ENCODE measurements at regions not wholly inside any gene's neighbourhood (a gene's known extent, or its start where the extent isn't known, plus 50 kb on each side); places are given as distances from the start of the nearest gene placed in this dataset.

DNA sequence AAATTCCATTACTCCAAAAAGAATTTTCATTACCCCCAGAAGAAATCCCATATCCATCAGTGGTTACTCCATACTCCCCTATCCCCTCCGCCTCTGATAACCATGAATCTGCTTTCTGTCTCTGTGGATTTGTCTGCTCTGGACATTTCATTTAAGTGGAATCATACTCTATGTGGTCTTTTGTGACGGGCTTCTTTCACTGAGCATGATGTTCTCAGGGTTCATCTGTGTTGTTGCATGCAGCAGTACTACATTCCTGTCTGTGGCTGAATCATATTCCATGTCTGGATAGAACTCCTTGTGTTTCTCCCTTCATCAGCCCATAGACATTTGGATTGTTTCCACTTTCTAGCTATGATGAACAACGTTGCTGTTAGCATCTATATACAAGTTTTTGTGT lies 59.5 kb upstream of the IRX3 start:
- ATAC-seq (replicated peaks; ENCODE audit: extremely low read depth, poor library complexity, severe bottlenecking) = no peak
- Mint-ChIP-seq H3K27me3 (peaks cover 71% of the 10 kb centered on the region), H3K36me3 (ENCODE audit: insufficient read depth) (no peaks in the 10 kb centered on the region), H3K4me3 (no peak overlapping the region), H3K27ac (ENCODE audit: low read depth) (no peak overlapping the region), H3K4me1 (no peaks in the 10 kb centered on the region), H3K9me3 (no peaks in the 10 kb centered on the region)
- DNase-seq (ENCODE audit: low spot score in 2 of 2) = no peak

DNA sequence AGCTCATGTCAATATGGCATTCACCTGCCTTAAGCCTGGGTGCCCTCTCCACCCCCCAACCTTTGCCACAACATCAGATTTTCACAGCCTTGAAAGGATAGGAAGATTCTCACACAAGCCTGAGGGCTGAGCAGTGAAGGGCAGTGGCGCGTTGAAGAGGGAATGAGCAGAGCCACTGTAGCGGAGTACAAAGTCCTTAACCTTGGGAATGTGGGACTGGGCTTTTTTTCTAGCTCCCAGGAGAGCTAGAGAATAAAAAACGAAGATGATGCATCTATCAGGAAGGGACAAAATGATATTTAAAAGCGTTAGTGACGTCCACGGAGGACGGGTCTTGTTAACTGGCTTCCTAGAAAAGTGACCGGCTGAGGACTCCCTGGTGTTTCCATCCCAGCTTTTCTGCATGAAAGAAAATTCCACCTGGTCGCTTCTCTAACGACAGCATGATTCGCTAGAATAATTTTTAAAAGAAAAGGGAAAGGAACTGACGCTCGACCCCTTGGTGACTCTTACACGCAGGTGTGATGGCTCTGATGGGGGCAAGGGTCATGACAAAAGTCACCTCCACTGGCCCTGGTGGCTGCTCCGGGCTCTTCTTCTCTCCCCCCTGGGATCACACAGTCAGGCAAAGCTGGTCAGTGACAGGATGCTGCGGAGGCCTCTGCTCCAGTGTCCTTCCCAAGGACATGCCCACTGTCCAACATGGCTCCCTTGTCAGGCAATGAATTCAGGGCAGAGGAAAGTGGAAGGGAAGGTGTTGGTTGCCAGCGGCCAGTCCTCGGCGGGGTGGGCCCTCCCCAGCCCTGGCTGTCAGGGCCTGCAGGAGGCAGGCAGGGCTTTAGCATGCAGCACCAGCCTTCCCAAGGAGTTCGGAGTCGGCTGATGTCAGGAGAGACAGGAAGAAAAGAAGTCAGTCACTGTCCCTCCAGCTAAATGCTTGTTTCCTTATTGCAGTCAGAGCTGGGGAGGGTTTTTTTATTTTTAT lies 58.4 kb upstream of the IRX3 start:
- Mint-ChIP-seq H3K27ac (ENCODE audit: low read depth) (no peak overlapping the region), H3K27me3 (peaks cover 70% of the 10 kb centered on the region), H3K36me3 (ENCODE audit: insufficient read depth) (no peaks in the 10 kb centered on the region), H3K9me3 (no peaks in the 10 kb centered on the region), H3K4me3 (no peak overlapping the region), H3K4me1 (no peaks in the 10 kb centered on the region)
- ATAC-seq (replicated peaks; ENCODE audit: extremely low read depth, poor library complexity, severe bottlenecking) (no peak), DNase-seq (ENCODE audit: low spot score in 2 of 2) (no peak)

DNA sequence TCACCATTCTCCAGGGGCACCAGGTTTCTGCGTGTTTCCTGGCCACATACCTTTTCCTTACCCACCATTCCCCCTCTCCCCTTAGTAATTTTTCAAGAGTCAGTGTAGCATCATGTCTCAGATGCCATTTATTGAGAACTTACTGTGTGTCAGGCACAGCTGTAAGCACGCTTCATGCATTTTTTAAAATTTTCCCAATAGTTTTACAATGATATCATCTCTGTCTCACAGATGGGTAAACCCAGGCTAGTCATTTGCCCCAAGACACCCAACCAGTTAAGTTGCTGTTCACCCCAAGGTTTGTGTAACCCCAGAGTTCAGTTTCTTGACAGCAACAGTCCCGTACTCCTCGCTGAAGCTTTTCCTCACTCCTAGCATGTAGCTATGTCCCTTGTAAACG lies 56.4 kb upstream of the IRX3 start:
- no peak for ATAC-seq (replicated peaks; ENCODE audit: extremely low read depth, poor library complexity, severe bottlenecking)
- Mint-ChIP-seq H3K4me3 (no peak overlapping the region), H3K9me3 (no peaks in the 10 kb centered on the region), H3K27ac (ENCODE audit: low read depth) (no peak overlapping the region), H3K4me1 (no peaks in the 10 kb centered on the region), H3K36me3 (ENCODE audit: insufficient read depth) (no peaks in the 10 kb centered on the region), H3K27me3 (peaks cover 81% of the 10 kb centered on the region)
- DNase-seq (ENCODE audit: low spot score in 2 of 2) = no peak

DNA sequence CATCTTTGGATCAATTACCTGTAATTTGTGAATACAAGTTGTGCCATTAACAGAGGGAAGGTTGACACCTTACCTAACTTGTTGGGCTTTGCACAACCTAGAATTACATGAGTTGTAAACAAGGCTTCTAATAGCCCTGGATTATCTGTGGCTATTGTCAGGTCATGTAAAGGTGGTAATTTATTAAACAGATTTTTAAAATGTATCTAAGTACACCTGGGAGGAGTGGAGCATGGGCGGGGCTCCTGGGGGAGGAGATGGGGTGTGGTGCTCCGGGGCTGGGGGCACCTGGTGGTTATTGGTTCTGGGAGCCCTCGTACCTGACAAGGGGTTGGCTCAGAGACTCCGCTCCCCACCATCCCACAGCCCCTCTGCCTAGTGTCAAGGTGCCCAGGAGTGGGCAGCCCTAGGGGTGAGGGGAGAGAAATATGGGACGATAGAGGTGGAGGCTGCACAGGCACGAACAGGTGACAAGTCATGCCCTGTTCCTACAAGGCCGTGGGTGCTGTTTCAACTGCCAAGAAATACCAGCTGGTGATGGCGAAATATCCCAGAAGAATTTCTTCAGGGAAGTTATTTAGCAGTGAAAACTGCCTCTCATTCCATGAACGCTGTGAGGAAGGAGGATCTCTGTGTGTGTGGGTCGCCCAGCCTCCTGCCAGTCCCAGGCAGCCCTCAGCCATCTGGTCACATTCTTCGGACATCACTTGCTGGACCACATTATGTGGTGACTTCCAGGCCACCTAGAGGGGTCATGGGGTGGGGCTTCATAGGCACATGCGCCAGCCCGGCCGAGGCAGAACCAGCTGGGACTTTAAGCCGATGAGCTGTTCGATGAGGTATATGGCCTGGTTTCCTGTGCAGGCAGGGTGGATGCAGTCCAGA lies 55.5 kb upstream of the IRX3 start:
- no peaks in the 10 kb centered on the region for H3K9me3 Mint-ChIP-seq
- H3K4me1 Mint-ChIP-seq = no peaks in the 10 kb centered on the region
- H3K36me3 Mint-ChIP-seq (ENCODE audit: insufficient read depth) = no peaks in the 10 kb centered on the region
- DNase-seq (ENCODE audit: low spot score in 2 of 2) = no peak
- H3K4me3 Mint-ChIP-seq = no peak overlapping the region
- peaks cover 78% of the 10 kb centered on the region for H3K27me3 Mint-ChIP-seq
- no peak overlapping the region for H3K27ac Mint-ChIP-seq (ENCODE audit: low read depth)
- no peak for ATAC-seq (replicated peaks; ENCODE audit: extremely low read depth, poor library complexity, severe bottlenecking)

DNA sequence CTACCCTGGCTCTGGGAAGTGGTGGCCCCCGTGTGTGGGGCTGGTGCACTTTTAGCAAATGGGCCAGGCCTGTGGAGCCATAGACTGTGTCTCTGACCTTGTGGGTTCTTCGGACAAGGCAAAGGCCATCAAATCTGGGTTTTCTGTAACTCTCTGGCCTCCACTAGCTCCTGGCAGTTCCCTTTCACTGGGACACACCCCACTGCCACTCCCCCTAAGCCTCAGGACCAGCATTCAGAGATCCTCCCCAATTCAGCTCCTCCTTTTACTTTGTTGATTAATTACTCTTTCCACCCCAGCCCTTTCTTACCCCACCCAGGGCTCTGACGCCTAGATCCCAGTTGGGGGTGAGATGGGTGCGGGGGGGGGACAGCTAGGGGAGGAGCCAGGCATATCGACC lies 53.9 kb upstream of the IRX3 start:
- no peaks in the 10 kb centered on the region for H3K36me3 Mint-ChIP-seq (ENCODE audit: insufficient read depth)
- ATAC-seq (replicated peaks; ENCODE audit: extremely low read depth, poor library complexity, severe bottlenecking) (no peak), DNase-seq (ENCODE audit: low spot score in 2 of 2) (no peak)
- H3K4me3 Mint-ChIP-seq = no peak overlapping the region
- H3K27me3 Mint-ChIP-seq = peaks cover 73% of the 10 kb centered on the region
- no peaks in the 10 kb centered on the region for H3K4me1 Mint-ChIP-seq
- no peaks in the 10 kb centered on the region for H3K9me3 Mint-ChIP-seq
- no peak overlapping the region for H3K27ac Mint-ChIP-seq (ENCODE audit: low read depth)

DNA sequence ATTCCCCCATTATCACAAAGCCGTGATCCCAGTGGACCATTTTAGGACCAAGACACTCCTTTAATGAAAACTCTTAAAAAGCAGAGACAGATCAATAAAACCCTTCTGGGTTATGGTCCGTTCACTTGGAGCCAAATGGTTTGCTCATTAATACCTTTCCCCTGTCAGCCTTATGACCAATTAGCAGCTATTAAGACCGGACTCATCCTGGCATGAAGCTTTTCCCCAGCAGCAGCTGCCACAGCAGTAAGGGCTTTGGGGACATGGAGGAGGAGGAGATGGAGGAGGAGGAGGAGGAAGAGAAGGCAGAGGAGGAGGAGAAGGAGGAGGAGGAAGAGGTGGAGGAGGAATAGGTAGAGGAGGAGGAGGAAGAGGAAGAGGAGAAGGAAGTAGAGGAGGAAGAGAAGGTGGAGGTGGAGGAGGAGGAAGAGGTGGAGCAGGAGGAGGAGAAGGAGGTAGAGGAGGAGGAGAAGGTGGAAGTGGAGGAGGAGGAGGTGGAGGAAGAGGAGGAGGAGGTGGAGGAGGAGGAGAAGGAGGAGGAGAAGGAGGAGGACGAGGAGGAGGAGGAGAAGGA lies 50.1 kb upstream of the IRX3 start:
- no peaks in the 10 kb centered on the region for H3K9me3 Mint-ChIP-seq
- no peak overlapping the region for H3K27ac Mint-ChIP-seq (ENCODE audit: low read depth)
- H3K27me3 Mint-ChIP-seq = peaks cover 56% of the 10 kb centered on the region
- ATAC-seq (replicated peaks; ENCODE audit: extremely low read depth, poor library complexity, severe bottlenecking) (no peak), DNase-seq (ENCODE audit: low spot score in 2 of 2) (no peak)
- H3K4me3 Mint-ChIP-seq = no peak overlapping the region
- H3K36me3 Mint-ChIP-seq (ENCODE audit: insufficient read depth) = no peaks in the 10 kb centered on the region
- no peaks in the 10 kb centered on the region for H3K4me1 Mint-ChIP-seq
